LNCAP (cell line): ENCODE measurements at regions not wholly inside any gene's neighbourhood (a gene's known extent, or its start where the extent isn't known, plus 50 kb on each side); places are given as distances from the start of the nearest gene placed in this dataset.

ENCODE experiments used
- CTCF ChIP-seq: fragments of 450-650 bp; IDR thresholded peaks from 2 replicates; pipeline ENCODE4 v1.5.1; 2017; ENCODE audit warnings: mild to moderate bottlenecking

- no peak for TF ChIP-seq CTCF
Measured at GRCh38 chr10:76640806-76641205, 996.8 kb downstream of the KCNMA1 start.

- TF ChIP-seq CTCF, result peak; percentile 77
Measured at GRCh38 chr10:76632767-76633051, 1004.9 kb downstream of the KCNMA1 start.

- TF ChIP-seq CTCF, result no peak
Measured at GRCh38 chr10:76631884-76632766, 1005.5 kb downstream of the KCNMA1 start.

GRCh38 chr10:76631036-76631670 is 1006.5 kb downstream of the KCNMA1 start:
- TF ChIP-seq CTCF, result no peak

- TF ChIP-seq CTCF, result no peak
Measured at GRCh38 chr10:76628801-76629200, 1008.8 kb downstream of the KCNMA1 start.

GRCh38 chr10:76626386-76626785 is 1011.2 kb downstream of the KCNMA1 start:
- no peak for TF ChIP-seq CTCF

GRCh38 chr10:76624470-76624869 is 1013.1 kb downstream of the KCNMA1 start:
- no peak for TF ChIP-seq CTCF
